ENCODE measurements at regions not wholly inside any gene's neighbourhood (a gene's known extent, or its start where the extent isn't known, plus 50 kb on each side); places are given as distances from the start of the nearest gene placed in this dataset.

GRCh38 chr15:99450896-99451358, 114.9 kb upstream of the MEF2A start:
- Histone ChIP-seq H3K9me3 (no peaks in the 10 kb centered on the region), H3K4me3 (no peak overlapping the region), H3K27me3 (no peaks in the 10 kb centered on the region), H3K27ac (peak overlapping the region; percentile 85 to 93), H3K36me3 (no peaks in the 10 kb centered on the region), H3K4me1 (peaks cover 0 to 92% of the 10 kb centered on the region in 2 donors)
- TF ChIP-seq, protein P1, sequence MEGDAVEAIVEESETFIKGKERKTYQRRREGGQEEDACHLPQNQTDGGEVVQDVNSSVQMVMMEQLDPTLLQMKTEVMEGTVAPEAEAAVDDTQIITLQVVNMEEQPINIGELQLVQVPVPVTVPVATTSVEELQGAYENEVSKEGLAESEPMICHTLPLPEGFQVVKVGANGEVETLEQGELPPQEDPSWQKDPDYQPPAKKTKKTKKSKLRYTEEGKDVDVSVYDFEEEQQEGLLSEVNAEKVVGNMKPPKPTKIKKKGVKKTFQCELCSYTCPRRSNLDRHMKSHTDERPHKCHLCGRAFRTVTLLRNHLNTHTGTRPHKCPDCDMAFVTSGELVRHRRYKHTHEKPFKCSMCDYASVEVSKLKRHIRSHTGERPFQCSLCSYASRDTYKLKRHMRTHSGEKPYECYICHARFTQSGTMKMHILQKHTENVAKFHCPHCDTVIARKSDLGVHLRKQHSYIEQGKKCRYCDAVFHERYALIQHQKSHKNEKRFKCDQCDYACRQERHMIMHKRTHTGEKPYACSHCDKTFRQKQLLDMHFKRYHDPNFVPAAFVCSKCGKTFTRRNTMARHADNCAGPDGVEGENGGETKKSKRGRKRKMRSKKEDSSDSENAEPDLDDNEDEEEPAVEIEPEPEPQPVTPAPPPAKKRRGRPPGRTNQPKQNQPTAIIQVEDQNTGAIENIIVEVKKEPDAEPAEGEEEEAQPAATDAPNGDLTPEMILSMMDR (IDR thresholded peaks at IDR 0.05): no peak
- peak; percentile 90 for DNase-seq (ENCODE audit: low spot score)

- Histone ChIP-seq H3K4me3 (no peak overlapping the region), H3K4me1 (peaks cover 0 to 97% of the 10 kb centered on the region in 2 donors), H3K27me3 (no peaks in the 10 kb centered on the region), H3K36me3 (no peaks in the 10 kb centered on the region), H3K9me3 (no peaks in the 10 kb centered on the region), H3K27ac (peak overlapping the region; percentile 85 to 93)
- DNase-seq (ENCODE audit: low spot score): peak; percentile 52
- TF ChIP-seq, protein P1 (IDR thresholded peaks at IDR 0.05): no peak
Measured at GRCh38 chr15:99451484-99451883, 114.3 kb upstream of the MEF2A start.

GRCh38 chr15:99452010-99452409, 113.8 kb upstream of the MEF2A start:
- DNase-seq (ENCODE audit: low spot score): peak; percentile 52
- peak overlapping the region; percentile 85 to 93 for H3K27ac ChIP-seq
- no peaks in the 10 kb centered on the region for H3K36me3 ChIP-seq
- H3K4me3 ChIP-seq: no peak overlapping the region
- H3K27me3 ChIP-seq: no peaks in the 10 kb centered on the region
- H3K4me1 ChIP-seq: peaks cover 0 to 92% of the 10 kb centered on the region in 2 donors
- TF ChIP-seq, protein P1 (IDR thresholded peaks at IDR 0.05): no peak
- no peaks in the 10 kb centered on the region for H3K9me3 ChIP-seq

GRCh38 chr15:99452728-99453636, 112.8 kb upstream of the MEF2A start:
- Histone ChIP-seq H3K36me3 (no peaks in the 10 kb centered on the region), H3K27ac (peak overlapping the region; percentile 85 to 93), H3K27me3 (no peaks in the 10 kb centered on the region), H3K4me1 (peaks cover 0 to 82% of the 10 kb centered on the region in 2 donors), H3K4me3 (peak overlapping the region in 1 of 2 donors; percentile 0), H3K9me3 (no peaks in the 10 kb centered on the region)
- DNase-seq (ENCODE audit: low spot score): peak; percentile 95
- TF ChIP-seq, protein P1 (IDR thresholded peaks at IDR 0.05): no peak

- peak; percentile 61 for DNase-seq (ENCODE audit: low spot score)
- Histone ChIP-seq H3K4me3 (no peak overlapping the region), H3K4me1 (peaks cover 0 to 76% of the 10 kb centered on the region in 2 donors)
Measured at GRCh38 chr15:99453637-99454030, 112.2 kb upstream of the MEF2A start.

More at GRCh38 chr15:99453637-99454030, 112.2 kb upstream of the MEF2A start:
- Histone ChIP-seq H3K27ac (peak overlapping the region; percentile 85 to 93), H3K9me3 (no peaks in the 10 kb centered on the region), H3K36me3 (no peaks in the 10 kb centered on the region), H3K27me3 (no peaks in the 10 kb centered on the region)
- TF ChIP-seq, protein P1 (IDR thresholded peaks at IDR 0.05): no peak
